Fibroblast of lung (primary cell): ENCODE measurements at regions not wholly inside any gene's neighbourhood (a gene's known extent, or its start where the extent isn't known, plus 50 kb on each side); places are given as distances from the start of the nearest gene placed in this dataset.

ENCODE experiments used
- EZH2 ChIP-seq: IDR thresholded peaks from 2 replicates; pipeline ENCODE4 v1.5.1; 2012; ENCODE audit warnings: low read length, control low read depth, mild to moderate bottlenecking; ENCODE audit errors: missing control alignments
- TF ChIP-seq, protein P1 (sequence below), 2 donors: IDR thresholded peaks in 1 of 2; conservative IDR thresholded peaks in 1 of 2; 1 replicate in 1 of 2; 2 replicates in 1 of 2; pipeline ENCODE4 v1.5.1; 2011 to 2012; ENCODE audit warnings: low read length in 2 of 2, control low read depth in 1 of 2, inconsistent platforms in 1 of 2, low read depth in 1 of 2, mild to moderate bottlenecking in 1 of 2

DNA sequence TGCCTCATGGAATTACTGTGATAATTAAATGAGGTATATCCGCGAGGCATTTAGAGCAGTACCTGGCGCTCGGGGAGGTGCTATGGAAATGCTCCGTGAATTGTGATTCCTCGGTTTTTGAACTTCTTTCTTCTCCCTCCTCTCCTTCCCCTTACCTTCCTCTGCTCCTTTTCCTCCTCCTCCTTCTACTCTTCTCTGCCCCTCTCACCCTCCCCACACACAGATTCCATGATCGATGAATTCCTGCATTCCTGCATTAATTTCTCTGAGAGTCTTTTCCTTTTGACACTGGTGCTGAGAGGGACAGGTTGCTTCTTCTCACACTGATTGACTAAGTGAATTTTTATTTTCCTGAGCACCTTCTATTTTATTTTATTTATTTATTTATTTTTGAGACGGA lies 101.2 kb upstream of the RGMA start:
- TF ChIP-seq, protein P1, sequence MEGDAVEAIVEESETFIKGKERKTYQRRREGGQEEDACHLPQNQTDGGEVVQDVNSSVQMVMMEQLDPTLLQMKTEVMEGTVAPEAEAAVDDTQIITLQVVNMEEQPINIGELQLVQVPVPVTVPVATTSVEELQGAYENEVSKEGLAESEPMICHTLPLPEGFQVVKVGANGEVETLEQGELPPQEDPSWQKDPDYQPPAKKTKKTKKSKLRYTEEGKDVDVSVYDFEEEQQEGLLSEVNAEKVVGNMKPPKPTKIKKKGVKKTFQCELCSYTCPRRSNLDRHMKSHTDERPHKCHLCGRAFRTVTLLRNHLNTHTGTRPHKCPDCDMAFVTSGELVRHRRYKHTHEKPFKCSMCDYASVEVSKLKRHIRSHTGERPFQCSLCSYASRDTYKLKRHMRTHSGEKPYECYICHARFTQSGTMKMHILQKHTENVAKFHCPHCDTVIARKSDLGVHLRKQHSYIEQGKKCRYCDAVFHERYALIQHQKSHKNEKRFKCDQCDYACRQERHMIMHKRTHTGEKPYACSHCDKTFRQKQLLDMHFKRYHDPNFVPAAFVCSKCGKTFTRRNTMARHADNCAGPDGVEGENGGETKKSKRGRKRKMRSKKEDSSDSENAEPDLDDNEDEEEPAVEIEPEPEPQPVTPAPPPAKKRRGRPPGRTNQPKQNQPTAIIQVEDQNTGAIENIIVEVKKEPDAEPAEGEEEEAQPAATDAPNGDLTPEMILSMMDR (conservative IDR thresholded peaks at IDR 0.05 in 1 of 2, IDR thresholded peaks at IDR 0.05 in 1 of 2; ENCODE audit: low read depth in 1 of 2, low read length in 2 of 2): no peak
- no peak for TF ChIP-seq EZH2
